ENCODE measurements at regions not wholly inside any gene's neighbourhood (a gene's known extent, or its start where the extent isn't known, plus 50 kb on each side); places are given as distances from the start of the nearest gene placed in this dataset.

GRCh38 chr2:2649109-2650072 lies 318.3 kb upstream of the MYT1L start:
- 67% methylated on average over 19 of the region's 36 CpGs; no CpG with 5 or more reads in 1 of the 2 experiments for WGBS, 2 experiments (ENCODE audit: extremely low coverage in 2 of 2, insufficient read length in 1 of 2)
- no peaks in the 10 kb centered on the region for H4K20me1 ChIP-seq (ENCODE audit: insufficient read depth, low read length)
- no peak for TF ChIP-seq CHD1 (IDR thresholded peaks at IDR 0.05; ENCODE audit: low read depth, low read length)
- TF ChIP-seq ELK1 (IDR thresholded peaks at IDR 0.05; ENCODE audit: borderline replicate concordance, low read depth, low read length), result no peak
- no peak for TF ChIP-seq MAZ (IDR thresholded peaks at IDR 0.05; ENCODE audit: borderline replicate concordance, low read depth, low read length)
- TF ChIP-seq BHLHE40 (IDR thresholded peaks at IDR 0.05; ENCODE audit: low read depth, low read length), result no peak
- TF ChIP-seq CEBPB (IDR thresholded peaks at IDR 0.05; ENCODE audit: low read depth, low read length), result no peak
- TF ChIP-seq CTCF (conservative IDR thresholded peaks at IDR 0.05; ENCODE audit: low read depth, low read length), result no peak
- no peak for TF ChIP-seq MAFK (IDR thresholded peaks at IDR 0.05; ENCODE audit: low read depth, low read length)
- TF ChIP-seq USF2 (IDR thresholded peaks at IDR 0.05; ENCODE audit: low read depth, low read length), result no peak
- TF ChIP-seq MXI1 (IDR thresholded peaks at IDR 0.05; ENCODE audit: borderline replicate concordance, low read depth, low read length), result no peak
- no peak for TF ChIP-seq RCOR1 (IDR thresholded peaks at IDR 0.05; ENCODE audit: insufficient replicate concordance, low read length)
- no peak for TF ChIP-seq RFX5 (IDR thresholded peaks at IDR 0.05; ENCODE audit: low read depth, low read length)
- no peak for TF ChIP-seq FOS (IDR thresholded peaks at IDR 0.05; ENCODE audit: low read depth, low read length)
- TF ChIP-seq SMC3 (IDR thresholded peaks at IDR 0.05; ENCODE audit: low read depth, low read length), result no peak
- no peak overlapping the region for H3K4me2 ChIP-seq (ENCODE audit: low read depth, low read length)
- no peak overlapping the region for H3K9ac ChIP-seq (ENCODE audit: low read depth, low read length)
- POLR2A ChIA-PET (ENCODE audit: unreplicated experiment), result no interaction called here
- dilution Hi-C loops (cut with HindIII; ENCODE audit: low sequenced_read_pairs, unreplicated experiment), result no loop called here
- no peak overlapping the region for H3K4me3 ChIP-seq (ENCODE audit: insufficient read depth, low read depth, low read length)
- no peak overlapping the region for H4K8ac ChIP-seq (ENCODE audit: low read depth in 2 of 2, low read length in 2 of 2)
- H3K18ac ChIP-seq (ENCODE audit: low read depth, low read length), result no peak overlapping the region
- H3K9me1 ChIP-seq (ENCODE audit: insufficient read depth, low read length), result no peaks in the 10 kb centered on the region
- H3K27me3 ChIP-seq (ENCODE audit: control insufficient read depth, insufficient read depth, low read length), result no peaks in the 10 kb centered on the region
- H2AK9ac ChIP-seq (replicated peaks; ENCODE audit: low read depth, low read length, poor library complexity), result no peak overlapping the region
- no peaks in the 10 kb centered on the region for H3K36me3 ChIP-seq (ENCODE audit: control insufficient read depth, insufficient read depth, low read length)
- no peak overlapping the region for H2BK120ac ChIP-seq (ENCODE audit: low read depth, low read length)
- no peak overlapping the region for H2BK20ac ChIP-seq (ENCODE audit: low read depth, low read length)
- BruUV-seq (replicated peaks), result no TSS peak
- H3K14ac ChIP-seq (replicated peaks; ENCODE audit: low read depth, low read length), result no peak overlapping the region
- H4K91ac ChIP-seq (ENCODE audit: insufficient read depth, low read depth, low read length), result no peak overlapping the region
- no peak overlapping the region for H2BK5ac ChIP-seq (ENCODE audit: low read depth, low read length, poor library complexity, severe bottlenecking)
- H2BK15ac ChIP-seq (ENCODE audit: low read depth, low read length), result no peak overlapping the region
- H2AFZ ChIP-seq (replicated peaks; ENCODE audit: low read length, poor library complexity), result no peak overlapping the region
- no peaks in the 10 kb centered on the region for H3K4me1 ChIP-seq (ENCODE audit: control insufficient read depth, insufficient read depth, low read length)
- no peak overlapping the region for H2AK5ac ChIP-seq (ENCODE audit: low read depth, low read length)
- no peak overlapping the region for H3K4ac ChIP-seq (ENCODE audit: low read depth, low read length)
- H4K5ac ChIP-seq (ENCODE audit: low read depth, low read length), result no peak overlapping the region
- DNase-seq (no peak), ATAC-seq (ENCODE audit: low read depth) (no peak)
- H3K23ac ChIP-seq (ENCODE audit: low read depth, low read length), result no peak overlapping the region
- intact Hi-C loops (cut with micrococcal nuclease), result no loop called here
- no peak overlapping the region for H3K56ac ChIP-seq (ENCODE audit: extremely low read depth, insufficient read depth, low read length)
- H3K9me3 ChIP-seq (ENCODE audit: control insufficient read depth, insufficient read depth, low read length), result peaks cover 27% of the 10 kb centered on the region
- no peaks in the 10 kb centered on the region for H3K79me1 ChIP-seq (ENCODE audit: low read depth in 1 of 2, low read length in 2 of 2)
- in situ Hi-C loops (cut with MboI; ENCODE audit: low sequenced_read_pairs), result no loop called here
- CTCF ChIA-PET, result no interaction called here
- H3K27ac ChIP-seq (ENCODE audit: insufficient read depth, low read length), result no peak overlapping the region
